Progenitor cell of endocrine pancreas (in vitro differentiated cells): ENCODE measurements at regions not wholly inside any gene's neighbourhood (a gene's known extent, or its start where the extent isn't known, plus 50 kb on each side); places are given as distances from the start of the nearest gene placed in this dataset.
A peak's percentile ranks its signal among the peaks of the same experiment; 100 is the strongest.

Experiments
- DNase-seq: peaks from one replicate; pipeline ENCODE4 v3.0.0; 2021; ENCODE audit warnings: low spot score; ENCODE audit not compliant: unreplicated experiment
- H3K27ac Mint-ChIP-seq: 2 replicates; pipeline ENCODE4 v1.8.0; 2021; ENCODE audit warnings: mild to moderate bottlenecking, moderate library complexity, mixed read lengths
- H3K27me3 Mint-ChIP-seq: 2 replicates; pipeline ENCODE4 v1.8.0; 2021; ENCODE audit warnings: mixed read lengths
- H3K36me3 Mint-ChIP-seq: 2 replicates; pipeline ENCODE4 v1.8.0; 2022; ENCODE audit warnings: mixed read lengths; ENCODE audit not compliant: insufficient read depth
- H3K4me1 Mint-ChIP-seq: 2 replicates; pipeline ENCODE4 v1.8.0; 2021; ENCODE audit warnings: low read depth, mixed read lengths
- H3K4me3 Mint-ChIP-seq: 2 replicates; pipeline ENCODE4 v1.8.0; 2021; ENCODE audit warnings: low read depth, mild to moderate bottlenecking, moderate library complexity, mixed read lengths
- H3K9me3 Mint-ChIP-seq: 2 replicates; pipeline ENCODE4 v1.8.0; 2021; ENCODE audit warnings: low read depth, mixed read lengths
- TF ChIP-seq, protein P1 (sequence below): fragments of 200-600 bp; sonication (generic); IDR thresholded peaks from one replicate; pipeline ENCODE4 v1.5.0; 2021; ENCODE audit warnings: antibody characterized with exemption, mild to moderate bottlenecking; ENCODE audit not compliant: unreplicated experiment

DNA sequence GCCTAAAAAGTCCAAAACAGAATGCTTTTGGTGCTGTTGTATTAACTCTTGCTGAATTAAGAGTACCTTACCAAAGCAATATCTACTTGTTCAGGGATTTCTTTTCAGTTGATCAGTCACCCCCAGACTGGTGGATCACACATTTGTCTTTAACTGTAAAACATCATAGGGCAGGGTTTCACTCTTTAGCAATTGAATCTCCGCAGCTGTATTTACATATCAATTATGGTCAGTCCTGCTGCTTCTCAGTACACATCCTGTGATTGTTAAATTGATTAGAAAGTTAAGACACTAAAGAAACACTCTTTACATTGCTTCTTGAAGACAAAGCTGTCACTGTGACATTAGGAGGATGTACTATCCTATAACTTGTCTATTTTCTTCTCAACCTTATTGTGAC is 277.1 kb upstream of the ADGRL3 start:
- TF ChIP-seq, protein P1, sequence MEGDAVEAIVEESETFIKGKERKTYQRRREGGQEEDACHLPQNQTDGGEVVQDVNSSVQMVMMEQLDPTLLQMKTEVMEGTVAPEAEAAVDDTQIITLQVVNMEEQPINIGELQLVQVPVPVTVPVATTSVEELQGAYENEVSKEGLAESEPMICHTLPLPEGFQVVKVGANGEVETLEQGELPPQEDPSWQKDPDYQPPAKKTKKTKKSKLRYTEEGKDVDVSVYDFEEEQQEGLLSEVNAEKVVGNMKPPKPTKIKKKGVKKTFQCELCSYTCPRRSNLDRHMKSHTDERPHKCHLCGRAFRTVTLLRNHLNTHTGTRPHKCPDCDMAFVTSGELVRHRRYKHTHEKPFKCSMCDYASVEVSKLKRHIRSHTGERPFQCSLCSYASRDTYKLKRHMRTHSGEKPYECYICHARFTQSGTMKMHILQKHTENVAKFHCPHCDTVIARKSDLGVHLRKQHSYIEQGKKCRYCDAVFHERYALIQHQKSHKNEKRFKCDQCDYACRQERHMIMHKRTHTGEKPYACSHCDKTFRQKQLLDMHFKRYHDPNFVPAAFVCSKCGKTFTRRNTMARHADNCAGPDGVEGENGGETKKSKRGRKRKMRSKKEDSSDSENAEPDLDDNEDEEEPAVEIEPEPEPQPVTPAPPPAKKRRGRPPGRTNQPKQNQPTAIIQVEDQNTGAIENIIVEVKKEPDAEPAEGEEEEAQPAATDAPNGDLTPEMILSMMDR: no peak
- H3K27ac Mint-ChIP-seq: no peak overlapping the region
- DNase-seq: no peak
- no peak overlapping the region for H3K4me3 Mint-ChIP-seq
- no peaks in the 10 kb centered on the region for H3K9me3 Mint-ChIP-seq
- no peaks in the 10 kb centered on the region for H3K4me1 Mint-ChIP-seq
- no peaks in the 10 kb centered on the region for H3K27me3 Mint-ChIP-seq
- H3K36me3 Mint-ChIP-seq: no peaks in the 10 kb centered on the region

DNA sequence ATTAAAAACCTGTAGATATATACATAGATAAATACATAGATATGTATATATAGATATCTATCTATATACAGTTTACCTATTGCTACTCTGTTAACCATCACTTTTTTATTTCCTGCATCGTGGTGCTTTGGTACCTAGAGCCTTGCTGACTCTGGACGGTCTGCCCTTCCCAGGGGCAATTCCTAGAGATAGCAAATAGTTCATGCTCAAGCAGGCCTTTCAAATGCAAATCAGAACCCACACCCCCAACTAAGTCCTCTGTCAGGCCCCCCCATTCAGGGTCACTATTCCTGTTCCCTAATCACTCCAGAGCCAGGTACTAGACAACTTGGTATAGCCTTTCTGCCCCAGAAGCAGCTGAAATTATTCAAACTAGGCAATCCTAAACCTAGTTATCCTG is 273.5 kb upstream of the ADGRL3 start:
- Mint-ChIP-seq H3K36me3 (no peaks in the 10 kb centered on the region), H3K4me1 (no peaks in the 10 kb centered on the region), H3K27ac (no peak overlapping the region), H3K9me3 (no peaks in the 10 kb centered on the region), H3K27me3 (no peaks in the 10 kb centered on the region), H3K4me3 (no peak overlapping the region)
- DNase-seq: no peak
- TF ChIP-seq, protein P1: no peak

- Mint-ChIP-seq H3K27me3 (no peaks in the 10 kb centered on the region), H3K27ac (no peak overlapping the region), H3K9me3 (no peaks in the 10 kb centered on the region), H3K4me3 (no peak overlapping the region), H3K4me1 (peaks cover 2% of the 10 kb centered on the region), H3K36me3 (no peaks in the 10 kb centered on the region)
- TF ChIP-seq, protein P1: no peak
- no peak for DNase-seq
Observed at GRCh38 chr4:60930866-60931265, 269.3 kb upstream of the ADGRL3 start.

- TF ChIP-seq, protein P1: no peak
- no peak overlapping the region for H3K4me3 Mint-ChIP-seq
- no peaks in the 10 kb centered on the region for H3K36me3 Mint-ChIP-seq
- no peaks in the 10 kb centered on the region for H3K9me3 Mint-ChIP-seq
- H3K4me1 Mint-ChIP-seq: peaks cover 2% of the 10 kb centered on the region
- no peaks in the 10 kb centered on the region for H3K27me3 Mint-ChIP-seq
- peak overlapping the region; percentile 67 for H3K27ac Mint-ChIP-seq
- no peak for DNase-seq
Observed at GRCh38 chr4:60934566-60935295, 265.4 kb upstream of the ADGRL3 start.

DNA sequence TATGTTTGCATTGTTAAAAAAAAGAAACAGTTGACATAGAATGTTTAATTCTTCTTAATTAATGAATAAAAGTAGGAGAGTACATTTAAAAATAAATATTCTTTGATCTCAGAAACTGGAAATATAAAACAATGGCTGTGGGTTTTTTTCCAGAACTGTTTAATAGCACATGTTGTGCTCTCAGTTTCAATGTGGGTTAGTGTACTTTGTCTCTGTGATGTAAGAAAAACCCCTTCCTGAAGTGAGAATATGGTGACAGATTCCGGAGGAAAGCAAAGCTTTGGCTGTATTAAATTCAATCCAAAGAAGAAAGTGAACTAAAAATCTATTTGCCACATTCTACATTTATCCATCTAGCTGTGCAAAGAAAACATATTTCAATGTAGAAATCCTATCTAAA is 261.9 kb upstream of the ADGRL3 start:
- H3K27ac Mint-ChIP-seq: no peak overlapping the region
- DNase-seq: no peak
- no peaks in the 10 kb centered on the region for H3K27me3 Mint-ChIP-seq
- no peak overlapping the region for H3K4me3 Mint-ChIP-seq
- TF ChIP-seq, protein P1: no peak
- no peaks in the 10 kb centered on the region for H3K9me3 Mint-ChIP-seq
- no peaks in the 10 kb centered on the region for H3K36me3 Mint-ChIP-seq
- peaks cover 2% of the 10 kb centered on the region for H3K4me1 Mint-ChIP-seq
